ENCODE measurements at regions not wholly inside any gene's neighbourhood (a gene's known extent, or its start where the extent isn't known, plus 50 kb on each side); places are given as distances from the start of the nearest gene placed in this dataset.

DNA sequence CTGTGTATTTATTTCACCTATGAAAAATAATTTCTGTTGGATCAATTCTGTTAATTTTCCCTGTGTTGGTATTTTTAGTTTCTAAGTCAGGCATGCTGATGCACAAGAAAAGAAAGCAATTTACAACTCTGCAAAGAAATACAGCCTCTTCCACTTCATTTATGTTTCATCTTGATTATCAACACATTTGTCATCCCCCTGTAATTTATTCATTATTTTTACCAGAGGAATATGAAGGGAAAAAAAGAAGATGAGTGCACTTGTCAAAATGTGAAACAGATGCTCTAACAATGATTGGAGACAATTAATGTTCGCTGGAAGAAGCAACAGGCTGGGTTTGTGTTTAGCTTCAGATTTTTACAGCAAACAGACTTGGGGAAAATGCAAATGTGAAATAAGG lies 958.5 kb upstream of the SEL1L start:
- no peak for FAIRE-seq

- no peak for FAIRE-seq
These were observed 966.6 kb upstream of the SEL1L start for GRCh38 chr14:82500222-82500621.

DNA sequence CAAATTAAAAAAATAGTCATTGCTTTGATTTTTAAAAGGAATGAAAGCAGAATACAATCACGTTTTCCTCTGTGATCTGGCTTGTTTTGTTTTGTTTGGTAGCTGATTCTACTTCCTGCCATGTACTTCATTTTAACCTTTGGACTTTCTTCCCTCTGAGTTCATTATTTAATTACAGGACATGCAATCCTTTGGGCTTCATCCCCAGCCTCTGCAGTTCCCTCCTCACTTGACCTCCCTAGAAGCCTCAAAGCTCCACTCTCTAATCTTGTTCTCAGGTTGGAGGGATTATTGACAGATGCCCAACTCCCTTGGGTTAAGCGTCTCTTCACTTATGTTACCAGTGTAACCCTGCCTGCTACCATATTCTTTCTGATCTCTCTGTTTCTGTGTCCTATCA lies 967.9 kb upstream of the SEL1L start:
- FAIRE-seq: no peak

DNA sequence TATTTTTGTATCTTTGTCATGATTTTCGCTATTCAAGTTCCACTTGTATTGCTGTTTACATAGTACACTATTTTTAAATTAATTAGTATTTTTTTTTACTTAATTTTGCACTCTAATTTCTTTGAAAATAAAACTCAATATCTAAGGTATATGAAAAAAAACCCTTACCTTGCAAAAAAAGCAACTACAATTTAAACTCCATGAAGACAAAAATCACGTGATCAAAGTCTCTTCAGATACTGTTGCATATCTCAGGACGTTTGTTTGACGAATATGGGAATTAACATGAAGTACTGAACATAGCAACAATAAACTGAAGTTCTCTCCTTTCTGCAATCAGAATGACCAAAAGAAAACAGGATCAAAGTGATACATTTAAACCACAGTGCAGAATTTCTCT lies 968.4 kb upstream of the SEL1L start:
- FAIRE-seq: no peak

DNA sequence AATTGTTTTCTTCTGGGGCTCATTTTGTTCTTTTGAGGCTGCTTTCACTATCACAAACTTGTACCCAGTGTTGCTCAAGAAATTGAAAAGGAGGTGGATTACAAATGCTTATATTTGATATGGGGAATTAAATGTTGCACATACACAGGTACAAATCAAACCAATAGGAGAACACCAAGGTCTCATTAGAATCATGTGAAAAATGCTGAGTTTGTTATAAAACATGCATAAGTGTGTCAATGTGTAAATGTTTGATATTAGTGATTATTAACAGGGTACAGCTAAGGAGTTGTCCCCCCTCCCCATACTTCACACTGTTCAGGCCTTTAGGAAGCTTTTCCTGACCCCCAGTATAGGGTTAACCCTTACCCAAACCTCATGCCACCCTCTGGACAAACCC lies 971.2 kb upstream of the SEL1L start:
- FAIRE-seq: no peak

DNA sequence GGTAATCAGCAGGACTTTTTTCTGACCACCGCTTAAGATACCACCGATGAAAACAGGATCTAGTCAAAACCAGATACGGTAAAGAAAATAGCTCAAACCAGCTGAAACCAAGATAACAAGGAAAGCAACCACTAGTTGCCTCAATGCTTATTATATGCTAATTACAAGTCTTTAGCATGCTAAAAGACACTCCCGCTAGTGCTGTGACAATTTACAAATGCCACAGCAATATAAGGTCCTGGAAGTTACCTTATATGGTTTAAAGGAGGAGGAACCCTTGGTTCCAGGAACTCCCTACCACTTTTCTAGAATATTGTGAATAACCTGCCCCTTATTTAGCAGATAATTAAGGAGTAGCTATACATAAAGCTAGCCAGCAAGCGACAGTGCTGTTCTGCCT lies 976.4 kb upstream of the SEL1L start:
- no peak for FAIRE-seq

DNA sequence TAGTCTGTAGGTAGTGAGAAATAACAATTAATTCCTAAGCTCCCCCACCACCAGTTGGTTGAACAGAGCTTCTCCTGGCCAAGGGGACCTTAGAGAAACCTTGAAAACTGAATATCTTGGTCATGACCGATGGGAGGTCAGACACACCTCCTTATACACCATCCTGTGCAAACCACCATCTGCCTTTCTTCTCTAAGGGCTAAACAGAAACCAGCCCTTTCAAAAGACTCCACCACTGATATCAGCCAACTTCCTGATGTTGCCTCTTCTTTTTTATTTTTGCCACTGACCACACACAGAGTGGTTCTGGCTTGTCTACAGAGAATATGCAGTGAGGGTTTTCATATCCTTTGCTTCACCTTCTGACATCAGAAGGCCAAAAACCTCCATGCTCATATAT lies 977.7 kb upstream of the SEL1L start:
- no peak for FAIRE-seq

GRCh38 chr14:82520765-82521164 lies 987.1 kb upstream of the SEL1L start:
- no peak for FAIRE-seq

GRCh38 chr14:82521191-82521590 lies 987.5 kb upstream of the SEL1L start:
- no peak for FAIRE-seq

DNA sequence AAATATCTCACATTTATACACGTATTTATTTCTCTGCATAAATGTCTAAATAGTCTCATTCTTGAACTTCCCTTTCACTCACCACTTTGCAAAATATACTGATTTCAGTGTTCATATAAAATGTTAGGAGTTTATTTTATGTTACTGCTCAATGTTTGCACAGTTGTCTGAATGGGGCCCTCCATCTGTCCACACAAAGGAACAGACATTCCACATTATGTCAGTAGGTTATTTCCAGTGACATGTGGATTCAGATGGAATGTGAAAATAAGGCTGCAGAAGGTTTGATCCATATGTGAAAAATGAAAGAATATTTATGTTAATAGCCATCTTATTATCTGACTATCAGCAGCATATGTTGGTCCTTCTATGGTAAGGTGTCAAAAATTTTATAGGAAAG lies 994.4 kb upstream of the SEL1L start:
- FAIRE-seq: no peak

- FAIRE-seq: no peak
These were observed 999.7 kb upstream of the SEL1L start for GRCh38 chr14:82533351-82533750.

GRCh38 chr14:82536566-82536965 lies 1002.9 kb upstream of the SEL1L start:
- no peak for FAIRE-seq

- no peak for FAIRE-seq
These were observed 1004.2 kb upstream of the SEL1L start for GRCh38 chr14:82537831-82538230.

DNA sequence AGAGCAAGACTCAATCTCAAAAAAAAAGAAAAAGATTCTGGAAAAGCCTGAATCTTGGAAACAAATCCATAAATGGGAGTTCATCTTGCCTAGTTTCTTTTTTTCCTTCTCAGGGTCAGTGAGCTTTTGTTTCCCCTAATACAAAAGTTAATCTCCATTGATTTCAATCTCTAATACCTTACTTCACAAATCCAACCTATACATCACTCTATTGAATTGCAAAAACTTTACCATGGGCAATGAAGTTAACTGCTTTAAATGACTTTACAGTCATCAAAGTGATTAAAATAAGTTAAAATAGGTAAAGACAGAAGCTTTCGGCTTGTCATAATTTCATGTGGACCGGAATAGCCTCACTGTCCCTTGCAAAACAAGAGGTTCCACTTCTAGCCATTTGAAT lies 1012.7 kb upstream of the SEL1L start:
- no peak for FAIRE-seq

DNA sequence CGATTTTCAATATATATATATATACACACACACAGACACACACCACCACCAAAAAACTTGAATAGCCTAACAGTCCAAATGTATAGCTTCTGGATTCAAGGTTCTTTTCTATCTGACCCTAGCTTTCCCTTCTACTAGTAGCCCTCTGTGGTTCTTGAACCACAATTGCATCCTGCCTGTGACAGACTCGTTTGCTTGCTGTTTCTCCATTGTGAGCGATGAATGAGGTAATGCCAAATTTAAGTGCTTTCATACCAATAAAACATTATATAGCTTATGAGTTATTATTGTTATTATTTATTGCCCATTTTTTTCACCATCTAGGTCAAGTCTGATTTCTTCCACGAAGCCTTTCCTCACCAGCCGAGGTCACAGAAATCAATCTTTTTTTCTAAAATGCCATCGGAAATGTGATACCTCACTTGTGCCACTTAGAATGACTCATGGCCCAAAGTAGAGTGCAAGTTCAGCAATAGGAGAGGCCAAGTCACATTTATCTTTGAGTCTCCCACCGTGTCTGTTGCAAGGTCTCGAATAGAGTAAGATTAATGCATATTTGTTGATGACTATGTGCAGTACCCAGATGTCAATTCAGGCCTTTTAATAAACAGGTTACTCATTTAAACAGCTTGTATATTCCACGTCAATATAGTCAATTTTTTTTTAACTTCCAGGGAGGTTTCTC lies 1015.8 kb upstream of the SEL1L start:
- FAIRE-seq: no peak

- no peak for FAIRE-seq
These were observed 1029.2 kb upstream of the SEL1L start for GRCh38 chr14:82562881-82563280.

DNA sequence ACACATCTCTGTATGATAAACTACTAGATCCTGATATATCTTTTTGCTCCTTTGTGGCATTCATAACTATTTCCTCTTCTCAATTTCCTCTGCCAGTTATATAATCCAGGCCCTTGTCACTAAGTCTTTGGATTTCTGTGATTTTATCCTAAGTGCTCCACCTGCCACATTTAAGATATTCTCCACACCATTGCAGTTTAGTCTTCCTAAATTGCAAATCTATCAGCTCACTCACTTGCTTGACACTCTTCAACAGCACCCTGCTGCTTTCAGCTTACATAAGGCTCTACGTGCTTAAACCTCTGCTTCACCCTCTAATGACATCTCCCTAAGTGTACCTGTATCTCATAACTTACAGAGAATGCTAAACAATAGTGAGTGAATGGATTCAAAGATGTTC lies 1032.2 kb upstream of the SEL1L start:
- no peak for FAIRE-seq

GRCh38 chr14:82587226-82587625 lies 1053.6 kb upstream of the SEL1L start:
- FAIRE-seq: peak; percentile 90

- FAIRE-seq: peak; percentile 93
These were observed 1061.8 kb upstream of the SEL1L start for GRCh38 chr14:82595466-82595865.

- FAIRE-seq: no peak
These were observed 1069.1 kb upstream of the SEL1L start for GRCh38 chr14:82602794-82603193.

DNA sequence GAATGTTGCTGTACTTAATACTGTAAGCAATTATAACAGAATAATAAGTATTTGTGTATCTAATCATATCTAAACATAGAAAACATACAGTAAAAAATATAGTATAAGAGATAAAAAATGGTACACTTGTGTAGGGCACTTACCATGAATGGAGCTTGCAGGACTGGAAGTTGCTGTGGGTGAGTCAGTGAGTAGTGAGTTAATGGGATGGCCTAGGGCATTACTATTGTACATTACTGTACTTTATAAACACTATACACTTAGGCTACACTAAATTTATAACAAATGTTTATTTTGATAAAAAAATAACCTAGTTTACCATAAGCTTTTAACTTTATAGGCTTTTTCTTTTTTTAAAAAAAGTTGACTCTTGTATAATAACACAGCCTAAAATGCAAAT lies 1071.2 kb upstream of the SEL1L start:
- no peak for FAIRE-seq

DNA sequence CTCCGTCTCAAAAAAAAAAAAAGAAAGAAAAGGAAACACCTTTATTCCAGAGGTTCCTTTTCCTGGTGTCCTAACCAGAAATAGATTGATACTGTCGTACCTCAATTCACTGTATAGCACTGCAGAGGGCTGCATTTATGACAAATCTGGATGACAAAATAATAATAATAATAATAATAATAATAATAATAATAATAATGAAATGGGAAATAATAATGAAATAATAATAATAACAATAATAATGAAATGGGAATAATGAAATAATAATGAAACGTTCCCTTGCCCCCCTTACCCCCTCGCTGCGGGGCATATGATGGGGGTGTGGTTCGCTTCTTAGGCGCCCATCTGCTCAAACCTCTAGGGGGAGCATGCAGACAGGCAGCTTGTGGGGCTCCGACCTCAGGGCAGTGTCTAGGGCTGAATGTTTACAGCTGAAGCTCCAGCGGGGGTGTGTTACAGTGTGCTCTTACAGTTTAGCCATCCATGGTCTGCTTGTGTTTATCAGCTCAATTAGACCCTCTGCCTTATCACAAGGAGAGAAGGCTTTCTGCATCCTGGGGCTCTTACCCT lies 1088.3 kb upstream of the SEL1L start:
- no peak for FAIRE-seq

GRCh38 chr14:82626156-82627066 lies 1092.8 kb upstream of the SEL1L start:
- FAIRE-seq: peak; percentile 86

- no peak for FAIRE-seq
These were observed 1102.3 kb upstream of the SEL1L start for GRCh38 chr14:82635915-82636314.
